CD4-positive, alpha-beta T cell treated with Interleukin-15 for 4 hours (primary cell): ENCODE measurements at regions not wholly inside any gene's neighbourhood (a gene's known extent, or its start where the extent isn't known, plus 50 kb on each side); places are given as distances from the start of the nearest gene placed in this dataset.

ENCODE experiments used
- DNase-seq: peaks from one replicate; pipeline ENCODE4 v3.0.0-alpha.2; 2020; ENCODE audit warnings: low spot score

- DNase-seq = no peak
Measured at GRCh38 chr5:61596265-61596664, 264.2 kb downstream of the ZSWIM6 start.

- DNase-seq = no peak
Measured at GRCh38 chr5:61597684-61598083, 265.6 kb downstream of the ZSWIM6 start.

- DNase-seq = no peak
Measured at GRCh38 chr5:61598126-61598525, 266.1 kb downstream of the ZSWIM6 start.

- no peak for DNase-seq
Measured at GRCh38 chr5:61599370-61600122, 267.5 kb downstream of the ZSWIM6 start.

- no peak for DNase-seq
Measured at GRCh38 chr5:61600123-61600444, 268.0 kb downstream of the ZSWIM6 start.

- no peak for DNase-seq
Measured at GRCh38 chr5:61600945-61601511, 269.0 kb downstream of the ZSWIM6 start.

GRCh38 chr5:61603211-61603908 lies 271.3 kb downstream of the ZSWIM6 start:
- DNase-seq = no peak

- DNase-seq = no peak
Measured at GRCh38 chr5:61604076-61605025, 272.3 kb downstream of the ZSWIM6 start.

GRCh38 chr5:61609840-61610677 lies 278.0 kb downstream of the ZSWIM6 start:
- no peak for DNase-seq

- DNase-seq = no peak
Measured at GRCh38 chr5:61610678-61611024, 278.6 kb downstream of the ZSWIM6 start.

GRCh38 chr5:61612431-61612830 lies 280.4 kb downstream of the ZSWIM6 start:
- DNase-seq = no peak

GRCh38 chr5:61613679-61614078 lies 281.6 kb downstream of the ZSWIM6 start:
- no peak for DNase-seq

- no peak for DNase-seq
Measured at GRCh38 chr5:61614606-61615005, 282.5 kb downstream of the ZSWIM6 start.

GRCh38 chr5:61617039-61617438 lies 285.0 kb downstream of the ZSWIM6 start:
- DNase-seq = no peak

- no peak for DNase-seq
Measured at GRCh38 chr5:61617995-61618525, 286.0 kb downstream of the ZSWIM6 start.

GRCh38 chr5:61618577-61618976 lies 286.5 kb downstream of the ZSWIM6 start:
- DNase-seq = no peak

GRCh38 chr5:61619289-61619688 lies 287.2 kb downstream of the ZSWIM6 start:
- DNase-seq = no peak

GRCh38 chr5:61619777-61620518 lies 287.9 kb downstream of the ZSWIM6 start:
- DNase-seq = no peak

GRCh38 chr5:61620699-61621182 lies 288.7 kb downstream of the ZSWIM6 start:
- no peak for DNase-seq

GRCh38 chr5:61621202-61621650 lies 289.2 kb downstream of the ZSWIM6 start:
- no peak for DNase-seq
